ENCODE measurements at regions not wholly inside any gene's neighbourhood (a gene's known extent, or its start where the extent isn't known, plus 50 kb on each side); places are given as distances from the start of the nearest gene placed in this dataset.

- DNase-seq (peak; percentile 14 to 49 (median 31)), ATAC-seq (no peak)
- WGBS: 38% methylated on average over 4 of the region's 4 CpGs
- Histone ChIP-seq H3K4me1 (ENCODE audit: control insufficient read depth, insufficient read depth, low read length) (no peaks in the 10 kb centered on the region), H3K27ac (ENCODE audit: low read length) (no peak overlapping the region), H3K9me3 (ENCODE audit: control insufficient read depth, low read length) (no peaks in the 10 kb centered on the region), H3K4me3 (ENCODE audit: low read length) (no peak overlapping the region), H3K27me3 (ENCODE audit: control insufficient read depth, insufficient read depth) (no peaks in the 10 kb centered on the region)
- intact Hi-C loops (cut with DNase I): no loop called here
Observed at GRCh38 chr5:100430268-100431195, 104.6 kb upstream of the FAM174A start.

- ATAC-seq (no peak), DNase-seq (no peak)
- 96% methylated on average over 4 of the region's 4 CpGs for WGBS
- no peak overlapping the region for H3K27ac ChIP-seq (ENCODE audit: low read length)
- H3K27me3 ChIP-seq (ENCODE audit: control insufficient read depth, insufficient read depth): no peaks in the 10 kb centered on the region
- peaks cover 3% of the 10 kb centered on the region for H3K9me3 ChIP-seq (ENCODE audit: control insufficient read depth, low read length)
- H3K4me3 ChIP-seq (ENCODE audit: low read length): no peak overlapping the region
- intact Hi-C loops (cut with DNase I): no loop called here
- H3K4me1 ChIP-seq (ENCODE audit: control insufficient read depth, insufficient read depth, low read length): no peaks in the 10 kb centered on the region
Observed at GRCh38 chr5:100424787-100425186, 110.4 kb upstream of the FAM174A start.

GRCh38 chr5:100424017-100424416 lies 111.2 kb upstream of the FAM174A start:
- intact Hi-C loops (cut with DNase I): no loop called here
- no peak for ATAC-seq
- H3K9me3 ChIP-seq (ENCODE audit: control insufficient read depth, low read length): peaks cover 3% of the 10 kb centered on the region
- 71% methylated on average over 1 of the region's 4 CpGs for WGBS
- H3K27me3 ChIP-seq (ENCODE audit: control insufficient read depth, insufficient read depth): no peaks in the 10 kb centered on the region
- no peak for DNase-seq
- H3K27ac ChIP-seq (ENCODE audit: low read length): no peak overlapping the region
- no peak overlapping the region for H3K4me3 ChIP-seq (ENCODE audit: low read length)
- no peaks in the 10 kb centered on the region for H3K4me1 ChIP-seq (ENCODE audit: control insufficient read depth, insufficient read depth, low read length)

- DNase-seq (no peak), ATAC-seq (no peak)
- Histone ChIP-seq H3K9me3 (ENCODE audit: control insufficient read depth, low read length) (peaks cover 3% of the 10 kb centered on the region), H3K4me1 (ENCODE audit: control insufficient read depth, insufficient read depth, low read length) (no peaks in the 10 kb centered on the region), H3K27me3 (ENCODE audit: control insufficient read depth, insufficient read depth) (no peaks in the 10 kb centered on the region), H3K27ac (ENCODE audit: low read length) (no peak overlapping the region), H3K4me3 (ENCODE audit: low read length) (no peak overlapping the region)
- intact Hi-C loops (cut with DNase I): no loop called here
- WGBS: 71% methylated on average over 5 of the region's 5 CpGs
Observed at GRCh38 chr5:100423330-100423729, 111.8 kb upstream of the FAM174A start.

GRCh38 chr5:100421360-100421759 lies 113.8 kb upstream of the FAM174A start:
- Histone ChIP-seq H3K4me1 (ENCODE audit: control insufficient read depth, insufficient read depth, low read length) (no peaks in the 10 kb centered on the region), H3K4me3 (ENCODE audit: low read length) (no peak overlapping the region), H3K9me3 (ENCODE audit: control insufficient read depth, low read length) (peaks cover 3% of the 10 kb centered on the region), H3K27ac (ENCODE audit: low read length) (no peak overlapping the region), H3K27me3 (ENCODE audit: control insufficient read depth, insufficient read depth) (no peaks in the 10 kb centered on the region)
- intact Hi-C loops (cut with DNase I): no loop called here
- no peak for DNase-seq
- no peak for ATAC-seq

- 56% methylated on average over 1 of the region's 1 CpG for WGBS
Observed at GRCh38 chr5:100418231-100418630, 116.9 kb upstream of the FAM174A start.

GRCh38 chr5:100409660-100410151 lies 125.5 kb upstream of the FAM174A start:
- DNase-seq (no peak), ATAC-seq (no peak)
- Histone ChIP-seq H3K27me3 (ENCODE audit: control insufficient read depth, insufficient read depth) (no peaks in the 10 kb centered on the region), H3K4me1 (ENCODE audit: control insufficient read depth, insufficient read depth, low read length) (no peaks in the 10 kb centered on the region), H3K4me3 (ENCODE audit: low read length) (no peak overlapping the region), H3K9me3 (ENCODE audit: control insufficient read depth, low read length) (no peaks in the 10 kb centered on the region), H3K27ac (ENCODE audit: low read length) (no peak overlapping the region)
- intact Hi-C loops (cut with DNase I): no loop called here
- 38% methylated on average over 3 of the region's 3 CpGs for WGBS

More at GRCh38 chr5:100418231-100418630, 116.9 kb upstream of the FAM174A start:
- DNase-seq (no peak), ATAC-seq (no peak)
- intact Hi-C loops (cut with DNase I): no loop called here
- Histone ChIP-seq H3K4me1 (ENCODE audit: control insufficient read depth, insufficient read depth, low read length) (no peaks in the 10 kb centered on the region), H3K27me3 (ENCODE audit: control insufficient read depth, insufficient read depth) (no peaks in the 10 kb centered on the region), H3K9me3 (ENCODE audit: control insufficient read depth, low read length) (no peaks in the 10 kb centered on the region), H3K4me3 (ENCODE audit: low read length) (no peak overlapping the region), H3K27ac (ENCODE audit: low read length) (no peak overlapping the region)

GRCh38 chr5:100407053-100407452 lies 128.1 kb upstream of the FAM174A start:
- ATAC-seq (no peak), DNase-seq (no peak)
- Histone ChIP-seq H3K4me3 (ENCODE audit: low read length) (no peak overlapping the region), H3K4me1 (ENCODE audit: control insufficient read depth, insufficient read depth, low read length) (no peaks in the 10 kb centered on the region), H3K27ac (ENCODE audit: low read length) (no peak overlapping the region), H3K9me3 (ENCODE audit: control insufficient read depth, low read length) (no peaks in the 10 kb centered on the region), H3K27me3 (ENCODE audit: control insufficient read depth, insufficient read depth) (no peaks in the 10 kb centered on the region)
- WGBS: 92% methylated on average over 3 of the region's 3 CpGs
- intact Hi-C loops (cut with DNase I): no loop called here

GRCh38 chr5:100406640-100407039 lies 128.5 kb upstream of the FAM174A start:
- Histone ChIP-seq H3K9me3 (ENCODE audit: control insufficient read depth, low read length) (no peaks in the 10 kb centered on the region), H3K27ac (ENCODE audit: low read length) (no peak overlapping the region), H3K4me3 (ENCODE audit: low read length) (no peak overlapping the region), H3K4me1 (ENCODE audit: control insufficient read depth, insufficient read depth, low read length) (no peaks in the 10 kb centered on the region), H3K27me3 (ENCODE audit: control insufficient read depth, insufficient read depth) (no peaks in the 10 kb centered on the region)
- ATAC-seq: no peak
- WGBS: 64% methylated on average over 2 of the region's 2 CpGs
- intact Hi-C loops (cut with DNase I): no loop called here
- no peak for DNase-seq

GRCh38 chr5:100402071-100402470 lies 133.1 kb upstream of the FAM174A start:
- DNase-seq (no peak), ATAC-seq (no peak)
- Histone ChIP-seq H3K4me3 (ENCODE audit: low read length) (no peak overlapping the region), H3K4me1 (ENCODE audit: control insufficient read depth, insufficient read depth, low read length) (no peaks in the 10 kb centered on the region), H3K27me3 (ENCODE audit: control insufficient read depth, insufficient read depth) (no peaks in the 10 kb centered on the region), H3K9me3 (ENCODE audit: control insufficient read depth, low read length) (no peaks in the 10 kb centered on the region), H3K27ac (ENCODE audit: low read length) (no peak overlapping the region)
- 40% methylated on average over 5 of the region's 5 CpGs for WGBS
- intact Hi-C loops (cut with DNase I): no loop called here

GRCh38 chr5:100401149-100401548 lies 134.0 kb upstream of the FAM174A start:
- H3K27me3 ChIP-seq (ENCODE audit: control insufficient read depth, insufficient read depth): no peaks in the 10 kb centered on the region
- DNase-seq (no peak), ATAC-seq (no peak)
- no peak overlapping the region for H3K27ac ChIP-seq (ENCODE audit: low read length)
- H3K9me3 ChIP-seq (ENCODE audit: control insufficient read depth, low read length): no peaks in the 10 kb centered on the region
- intact Hi-C loops (cut with DNase I): no loop called here
- no peak overlapping the region for H3K4me3 ChIP-seq (ENCODE audit: low read length)
- H3K4me1 ChIP-seq (ENCODE audit: control insufficient read depth, insufficient read depth, low read length): no peaks in the 10 kb centered on the region

Data from right cardiac atrium (tissue), 5 donors.